WERI-Rb-1 (cell line): ENCODE measurements at regions not wholly inside any gene's neighbourhood (a gene's known extent, or its start where the extent isn't known, plus 50 kb on each side); places are given as distances from the start of the nearest gene placed in this dataset.
"Not testable (repeated sequence)": the region's sequence is repeated elsewhere in the genome, so short reads cannot be mapped to it uniquely, and the experiment has no call there.

Experiments
- DNase-seq: peaks from one replicate; pipeline ENCODE4 v3.0.0-alpha.2; 2020
- H3K27ac ChIP-seq: fragments of 250-450 bp; sonication (Bioruptor Pico); 2 replicates; pipeline ENCODE4 v1.5.1; 2020; ENCODE audit warnings: mild to moderate bottlenecking, moderate library complexity
- H3K27me3 ChIP-seq: fragments of 250-450 bp; sonication (Bioruptor Pico); 2 replicates; pipeline ENCODE4 v1.5.1; 2021; ENCODE audit warnings: mild to moderate bottlenecking, low read depth, moderate library complexity; ENCODE audit not compliant: insufficient read depth, severe bottlenecking
- H3K36me3 ChIP-seq: fragments of 250-450 bp; sonication (Bioruptor Pico); 2 replicates; pipeline ENCODE4 v1.5.1; 2020; ENCODE audit warnings: mild to moderate bottlenecking, moderate library complexity
- H3K4me3 ChIP-seq: 2 replicates; pipeline ENCODE4 v1.5.1; 2011; ENCODE audit warnings: low read depth, mild to moderate bottlenecking, control low read depth, low read length
- H3K9me3 ChIP-seq: fragments of 250-450 bp; sonication (Bioruptor Pico); 2 replicates; pipeline ENCODE4 v1.5.1; 2021; ENCODE audit warnings: mild to moderate bottlenecking, moderate library complexity; ENCODE audit not compliant: severe bottlenecking
- TF ChIP-seq, protein P1 (sequence below): IDR thresholded peaks from 2 replicates; pipeline ENCODE4 v1.5.1; 2011; ENCODE audit warnings: low read depth, mild to moderate bottlenecking, control low read depth, inconsistent platforms, low read length

- Histone ChIP-seq H3K36me3 (no peaks in the 10 kb centered on the region), H3K27ac (no peak overlapping the region), H3K4me3 (no peak overlapping the region), H3K9me3 (peaks cover 3% of the 10 kb centered on the region), H3K27me3 (no peaks in the 10 kb centered on the region)
- DNase-seq, result no peak
- TF ChIP-seq, protein P1, sequence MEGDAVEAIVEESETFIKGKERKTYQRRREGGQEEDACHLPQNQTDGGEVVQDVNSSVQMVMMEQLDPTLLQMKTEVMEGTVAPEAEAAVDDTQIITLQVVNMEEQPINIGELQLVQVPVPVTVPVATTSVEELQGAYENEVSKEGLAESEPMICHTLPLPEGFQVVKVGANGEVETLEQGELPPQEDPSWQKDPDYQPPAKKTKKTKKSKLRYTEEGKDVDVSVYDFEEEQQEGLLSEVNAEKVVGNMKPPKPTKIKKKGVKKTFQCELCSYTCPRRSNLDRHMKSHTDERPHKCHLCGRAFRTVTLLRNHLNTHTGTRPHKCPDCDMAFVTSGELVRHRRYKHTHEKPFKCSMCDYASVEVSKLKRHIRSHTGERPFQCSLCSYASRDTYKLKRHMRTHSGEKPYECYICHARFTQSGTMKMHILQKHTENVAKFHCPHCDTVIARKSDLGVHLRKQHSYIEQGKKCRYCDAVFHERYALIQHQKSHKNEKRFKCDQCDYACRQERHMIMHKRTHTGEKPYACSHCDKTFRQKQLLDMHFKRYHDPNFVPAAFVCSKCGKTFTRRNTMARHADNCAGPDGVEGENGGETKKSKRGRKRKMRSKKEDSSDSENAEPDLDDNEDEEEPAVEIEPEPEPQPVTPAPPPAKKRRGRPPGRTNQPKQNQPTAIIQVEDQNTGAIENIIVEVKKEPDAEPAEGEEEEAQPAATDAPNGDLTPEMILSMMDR, result no peak
These were observed 189.0 kb upstream of the THUMPD2 start for GRCh38 chr2:39968037-39968436.

GRCh38 chr2:39960681-39961080 lies 181.6 kb upstream of the THUMPD2 start:
- not testable (repeated sequence) for H3K9me3 ChIP-seq, H3K27me3 ChIP-seq, DNase-seq, H3K27ac ChIP-seq, H3K36me3 ChIP-seq, H3K4me3 ChIP-seq

GRCh38 chr2:39954346-39954745 lies 175.3 kb upstream of the THUMPD2 start:
- Histone ChIP-seq H3K36me3 (no peaks in the 10 kb centered on the region), H3K27me3 (no peaks in the 10 kb centered on the region), H3K27ac (no peak overlapping the region), H3K9me3 (no peaks in the 10 kb centered on the region), H3K4me3 (no peak overlapping the region)
- DNase-seq, result no peak
- TF ChIP-seq, protein P1, result no peak

- Histone ChIP-seq H3K27me3 (no peaks in the 10 kb centered on the region), H3K9me3 (no peaks in the 10 kb centered on the region), H3K27ac (no peak overlapping the region), H3K36me3 (no peaks in the 10 kb centered on the region), H3K4me3 (no peak overlapping the region)
- DNase-seq, result no peak
- TF ChIP-seq, protein P1, result no peak
These were observed 170.1 kb upstream of the THUMPD2 start for GRCh38 chr2:39949131-39949530.

DNA sequence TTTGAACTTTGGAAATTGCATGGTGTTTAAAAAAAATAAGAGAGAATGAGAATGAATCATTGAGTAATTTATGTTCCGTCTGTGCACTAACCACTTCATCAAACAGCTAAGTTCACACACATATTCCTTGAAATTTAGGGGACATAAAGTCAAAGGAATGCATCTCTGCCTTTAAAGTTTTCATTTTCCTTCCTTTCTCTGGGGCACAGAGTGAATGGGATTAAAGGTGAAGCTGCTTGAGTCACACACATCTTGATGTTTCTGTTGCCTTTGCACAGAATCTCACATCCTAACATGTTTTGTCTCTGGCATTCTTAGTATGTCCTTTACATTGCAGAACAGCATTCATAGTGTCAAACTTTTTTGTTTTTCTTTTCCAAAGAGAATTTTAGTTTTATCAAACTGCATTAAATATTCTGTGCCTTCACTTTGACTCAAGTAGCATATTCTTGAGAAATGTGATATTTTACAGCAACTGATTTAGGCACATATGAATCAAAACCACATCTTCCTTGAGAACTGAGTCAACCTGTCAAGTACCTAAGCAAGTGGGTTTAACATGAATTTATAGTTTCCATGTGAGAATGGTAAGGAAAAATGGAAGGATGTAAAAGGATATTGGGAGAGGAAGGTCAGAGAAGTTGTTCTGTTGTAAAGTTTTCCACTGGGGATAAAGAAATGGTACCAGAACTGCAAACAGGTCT lies 169.1 kb upstream of the THUMPD2 start:
- no peak for DNase-seq
- Histone ChIP-seq H3K4me3 (no peak overlapping the region), H3K36me3 (no peaks in the 10 kb centered on the region), H3K27me3 (no peaks in the 10 kb centered on the region), H3K27ac (no peak overlapping the region), H3K9me3 (no peaks in the 10 kb centered on the region)
- TF ChIP-seq, protein P1, result no peak

- no peak for DNase-seq
- Histone ChIP-seq H3K27ac (no peak overlapping the region), H3K9me3 (no peaks in the 10 kb centered on the region), H3K4me3 (no peak overlapping the region), H3K27me3 (no peaks in the 10 kb centered on the region), H3K36me3 (no peaks in the 10 kb centered on the region)
- TF ChIP-seq, protein P1, result no peak
These were observed 168.4 kb upstream of the THUMPD2 start for GRCh38 chr2:39947294-39948015.
